GM12874 (cell line): ENCODE measurements at regions not wholly inside any gene's neighbourhood (a gene's known extent, or its start where the extent isn't known, plus 50 kb on each side); places are given as distances from the start of the nearest gene placed in this dataset.

Source experiments
- TF ChIP-seq, protein P1 (sequence below): IDR thresholded peaks from 2 replicates; pipeline ENCODE4 v1.5.1; 2011; ENCODE audit warnings: low read depth, mild to moderate bottlenecking, control low read depth, low read length, moderate library complexity; ENCODE audit not compliant: insufficient read depth

DNA sequence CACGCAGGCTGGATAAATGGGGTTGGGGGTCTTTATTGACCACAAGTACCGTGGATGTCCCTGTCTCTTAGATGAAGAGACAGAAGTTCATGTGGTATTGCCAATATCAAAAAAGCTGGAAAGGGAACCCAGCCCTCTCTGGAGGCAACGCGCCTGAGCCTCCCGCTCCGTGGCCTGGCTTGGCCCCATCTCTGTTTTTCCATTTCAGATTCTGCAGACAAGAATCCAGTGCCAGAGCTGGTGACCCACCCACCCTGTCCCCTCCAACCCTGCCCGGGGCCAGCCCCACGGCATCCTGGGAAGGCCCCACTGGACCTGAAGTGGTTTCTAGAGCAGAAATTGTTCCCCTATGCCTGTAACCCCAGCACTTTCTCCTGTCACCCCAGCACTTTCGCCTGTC, 57.7 kb downstream of the PTPRS start:
- TF ChIP-seq, protein P1, sequence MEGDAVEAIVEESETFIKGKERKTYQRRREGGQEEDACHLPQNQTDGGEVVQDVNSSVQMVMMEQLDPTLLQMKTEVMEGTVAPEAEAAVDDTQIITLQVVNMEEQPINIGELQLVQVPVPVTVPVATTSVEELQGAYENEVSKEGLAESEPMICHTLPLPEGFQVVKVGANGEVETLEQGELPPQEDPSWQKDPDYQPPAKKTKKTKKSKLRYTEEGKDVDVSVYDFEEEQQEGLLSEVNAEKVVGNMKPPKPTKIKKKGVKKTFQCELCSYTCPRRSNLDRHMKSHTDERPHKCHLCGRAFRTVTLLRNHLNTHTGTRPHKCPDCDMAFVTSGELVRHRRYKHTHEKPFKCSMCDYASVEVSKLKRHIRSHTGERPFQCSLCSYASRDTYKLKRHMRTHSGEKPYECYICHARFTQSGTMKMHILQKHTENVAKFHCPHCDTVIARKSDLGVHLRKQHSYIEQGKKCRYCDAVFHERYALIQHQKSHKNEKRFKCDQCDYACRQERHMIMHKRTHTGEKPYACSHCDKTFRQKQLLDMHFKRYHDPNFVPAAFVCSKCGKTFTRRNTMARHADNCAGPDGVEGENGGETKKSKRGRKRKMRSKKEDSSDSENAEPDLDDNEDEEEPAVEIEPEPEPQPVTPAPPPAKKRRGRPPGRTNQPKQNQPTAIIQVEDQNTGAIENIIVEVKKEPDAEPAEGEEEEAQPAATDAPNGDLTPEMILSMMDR, result no peak

DNA sequence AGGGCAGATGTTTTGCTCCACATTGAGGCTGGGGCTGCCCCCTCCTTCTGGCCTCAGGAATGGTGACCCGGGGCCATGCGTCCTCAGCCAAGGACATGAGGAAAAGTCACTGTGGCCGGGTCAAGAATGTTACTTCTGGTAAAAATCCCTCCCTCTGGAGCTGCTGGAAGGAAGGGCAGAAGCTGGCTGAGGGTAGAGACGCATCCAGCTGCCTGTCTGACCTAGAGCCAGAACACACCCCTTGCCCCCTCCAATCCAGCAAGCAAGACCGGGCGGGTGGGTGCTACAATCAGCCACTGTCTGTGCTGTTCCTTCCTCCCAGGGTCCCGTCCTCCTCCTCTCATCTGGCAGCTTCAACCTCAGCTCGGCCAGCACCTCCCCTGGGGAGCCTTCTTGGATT, 59.0 kb downstream of the PTPRS start:
- TF ChIP-seq, protein P1, result no peak

DNA sequence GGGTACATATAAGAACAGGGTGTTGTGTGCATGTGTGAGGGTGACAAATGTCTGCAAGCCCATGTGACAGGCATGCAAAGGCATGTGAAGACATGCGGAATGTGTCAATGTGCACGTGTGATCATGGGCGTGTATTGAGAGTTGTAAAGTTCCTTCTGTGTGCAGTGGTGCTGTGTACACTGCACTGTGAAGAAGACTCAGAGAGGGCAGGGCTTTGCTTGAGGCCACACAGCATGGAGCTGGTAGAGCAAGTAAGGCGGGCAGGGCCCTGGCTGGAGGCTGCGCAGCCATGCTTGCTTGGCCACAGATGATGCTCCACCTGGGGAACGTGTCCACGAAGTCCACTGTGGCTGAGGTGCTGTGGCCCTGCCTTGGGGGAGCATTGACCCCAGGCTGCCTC, 66.8 kb downstream of the PTPRS start:
- TF ChIP-seq, protein P1, result no peak

DNA sequence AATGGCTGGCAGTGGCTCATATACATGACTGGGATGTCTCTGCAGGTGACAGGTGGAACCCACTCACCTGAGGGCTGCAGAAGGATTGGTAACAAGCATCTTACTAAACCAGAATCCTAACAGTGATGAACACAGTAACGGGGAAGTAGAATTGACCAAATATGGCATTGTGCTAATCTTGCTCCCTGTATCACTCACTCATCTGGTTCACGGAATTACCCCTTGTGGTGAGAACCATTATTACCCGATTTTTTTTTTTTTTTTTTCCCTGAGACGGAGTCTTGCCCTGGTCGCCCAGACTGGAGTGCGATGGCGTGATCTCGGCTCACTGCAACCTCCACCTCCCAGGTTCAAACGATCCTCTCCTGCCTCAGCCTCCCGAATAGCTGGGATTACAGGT, 69.5 kb downstream of the PTPRS start:
- TF ChIP-seq, protein P1, result no peak

DNA sequence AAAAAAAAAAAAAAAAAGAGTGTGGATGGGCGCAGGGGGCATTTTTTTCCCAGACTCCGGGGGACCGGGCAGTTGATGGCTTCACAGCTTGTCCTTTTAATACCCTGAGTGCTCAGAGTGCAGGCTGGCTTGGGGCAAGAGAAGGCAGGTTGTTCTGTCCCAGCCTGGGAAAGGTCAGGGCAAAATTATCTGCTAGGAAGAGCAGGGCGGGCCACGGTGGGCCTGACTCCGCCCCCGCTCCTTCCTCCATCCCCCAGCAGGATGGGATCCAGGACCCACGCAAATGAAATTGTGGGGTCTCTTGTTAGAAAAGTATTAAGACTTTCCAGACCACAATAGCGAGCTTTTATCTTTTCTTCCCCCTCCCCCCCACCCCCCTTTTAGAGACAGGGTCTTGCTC, 70.7 kb downstream of the PTPRS start:
- TF ChIP-seq, protein P1, result no peak

DNA sequence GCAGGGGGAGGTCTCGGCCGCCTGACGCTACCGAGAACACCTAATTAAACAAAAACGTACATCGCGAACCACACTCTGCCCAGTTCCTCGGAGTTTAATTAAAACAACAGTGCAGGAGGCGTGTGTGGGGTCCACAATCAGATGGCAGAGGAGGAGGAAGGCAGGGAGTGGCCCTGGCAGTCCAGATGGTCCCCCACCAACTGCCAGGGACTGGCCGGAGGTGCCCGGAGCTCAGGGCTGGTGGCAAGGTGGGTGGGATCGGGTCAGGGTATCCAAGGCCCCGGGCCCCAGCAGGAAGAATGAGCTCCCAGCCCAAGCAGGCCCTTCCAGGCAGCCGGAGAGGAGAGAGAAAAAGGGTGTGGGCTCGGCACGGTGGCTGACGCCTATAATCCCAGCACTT, 71.3 kb downstream of the PTPRS start:
- TF ChIP-seq, protein P1, result no peak

DNA sequence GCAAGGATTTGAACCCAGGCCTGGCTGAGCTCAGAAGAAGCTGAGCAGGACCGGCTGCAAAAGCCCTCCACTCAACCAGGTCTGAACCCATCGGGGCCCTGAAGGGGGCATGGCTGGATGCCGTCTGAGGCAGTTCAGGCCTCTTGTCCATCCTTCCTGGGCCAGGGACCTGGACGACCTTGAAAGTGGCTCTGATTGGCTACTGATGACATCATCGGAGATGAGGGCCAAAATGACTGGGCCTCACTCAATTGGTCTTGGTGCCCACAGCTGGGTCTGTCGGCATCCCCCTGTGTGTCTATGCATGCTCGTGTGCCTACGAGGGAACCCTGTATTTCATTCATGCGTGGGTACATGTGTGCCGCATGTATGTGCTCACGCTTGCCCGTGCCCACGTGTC, 71.8 kb downstream of the PTPRS start:
- TF ChIP-seq, protein P1, result no peak

DNA sequence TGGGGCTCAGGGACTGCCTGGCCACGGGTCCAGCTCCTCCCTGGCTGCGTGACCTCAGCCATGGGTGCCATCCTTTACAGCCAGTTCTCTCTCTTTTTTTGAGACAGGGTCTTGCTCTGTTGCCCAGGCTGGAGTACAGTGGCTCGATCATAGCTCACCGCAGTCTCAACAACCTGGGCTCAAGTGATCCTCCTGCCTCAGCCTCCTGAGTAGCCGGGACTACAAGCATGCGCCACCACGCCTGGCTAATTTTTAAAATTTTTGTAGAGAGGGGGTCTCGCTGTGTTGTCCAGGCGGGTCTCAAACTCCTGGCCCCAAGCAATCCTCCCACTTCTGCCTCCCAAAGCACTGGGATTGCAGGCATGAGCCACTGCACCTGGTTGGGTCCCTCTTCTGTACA, 75.4 kb downstream of the PTPRS start:
- TF ChIP-seq, protein P1, result no peak
